Lung (tissue), 11 donors: ENCODE measurements at regions not wholly inside any gene's neighbourhood (a gene's known extent, or its start where the extent isn't known, plus 50 kb on each side); places are given as distances from the start of the nearest gene placed in this dataset.

Source experiments
- ATAC-seq: fragments of 200-7000 bp; cut with Tn5 transposase; one replicate; pipeline ENCODE4 v1.9.1; 2020; ENCODE audit warnings: moderate number of reproducible peaks; ENCODE audit not compliant: insufficient read depth, low FRiP score
- DNase-seq, 3 donors: peaks; one replicate each; pipeline ENCODE4 v3.0.0-alpha.2; 2013 to 2017
- H3K27ac ChIP-seq, 2 donors: one replicate each; pipeline ENCODE4 v1.5.1; 2013; ENCODE audit warnings: mild to moderate bottlenecking in 2 of 2, moderate library complexity in 2 of 2, control low read depth in 1 of 2, inconsistent platforms in 1 of 2, low read depth in 1 of 2, low read length in 1 of 2
- H3K27me3 ChIP-seq, 3 donors: one replicate each; pipeline ENCODE4 v1.5.1; 2013; ENCODE audit warnings: low read length in 2 of 3; ENCODE audit not compliant: control insufficient read depth in 3 of 3, insufficient read depth in 3 of 3
- H3K36me3 ChIP-seq, 4 donors: one replicate each; pipeline ENCODE4 v1.5.1; 2013; ENCODE audit warnings: low read length in 4 of 4, mild to moderate bottlenecking in 1 of 4, moderate library complexity in 1 of 4; ENCODE audit not compliant: control insufficient read depth in 4 of 4, insufficient read depth in 4 of 4
- H3K4me1 ChIP-seq, 5 donors: one replicate each; pipeline ENCODE4 v1.5.1; 2013; ENCODE audit warnings: low read length in 5 of 5, mild to moderate bottlenecking in 2 of 5, moderate library complexity in 1 of 5; ENCODE audit not compliant: control insufficient read depth in 5 of 5, insufficient read depth in 5 of 5
- H3K4me3 ChIP-seq: one replicate; pipeline ENCODE4 v1.5.1; 2013; ENCODE audit warnings: mild to moderate bottlenecking, control low read depth, moderate library complexity
- H3K9ac ChIP-seq, 2 donors: one replicate each; pipeline ENCODE4 v1.5.1; 2013; ENCODE audit warnings: low read length in 2 of 2, control low read depth in 1 of 2; ENCODE audit not compliant: insufficient read depth in 1 of 2
- H3K9me3 ChIP-seq, 4 donors: one replicate each; pipeline ENCODE4 v1.5.1; 2013; ENCODE audit warnings: low read length in 3 of 4, mild to moderate bottlenecking in 1 of 4, moderate library complexity in 1 of 4; ENCODE audit not compliant: control insufficient read depth in 4 of 4, insufficient read depth in 3 of 4
- CTCF ChIP-seq: IDR thresholded peaks from 2 replicates; pipeline ENCODE4 v1.5.1; 2012; ENCODE audit warnings: mild to moderate bottlenecking; ENCODE audit errors: control extremely low read depth, extremely low read depth
- WGBS, 2 donors: extraction: QIAGEN DNeasy Blood & Tissue Kit; methylation state at CpG; one replicate each; pipeline ENCODE4 v1.1.7; 2013; 5-methylcytosine and 5-hydroxymethylcytosine counted together
- donor health status: control.
- donor health status: control.
- donor health status: Bipolar disorder and iron deficiency.
- donor health status: healthy.
- donor health status: DM: yes; HTN: yes; CAD: no.

GRCh38 chr2:120866483-120867140 is 130.9 kb downstream of the GLI2 start:
- no peak overlapping the region for H3K9ac ChIP-seq
- no peaks in the 10 kb centered on the region for H3K9me3 ChIP-seq
- 85 to 88% methylated on average over 14 of the region's 14 CpGs for WGBS, 2 donors
- H3K4me1 ChIP-seq = peaks cover 0 to 63% (median 33%) of the 10 kb centered on the region in 5 donors
- H3K27ac ChIP-seq = peak overlapping the region in 1 of 2 donors; percentile 14
- H3K27me3 ChIP-seq = peaks cover 0 to 14% (median 0%) of the 10 kb centered on the region in 3 donors
- no peaks in the 10 kb centered on the region for H3K36me3 ChIP-seq
- ATAC-seq (no peak), DNase-seq (no peak)
- TF ChIP-seq CTCF = no peak
- H3K4me3 ChIP-seq = no peak overlapping the region

GRCh38 chr2:120867290-120868241 is 131.9 kb downstream of the GLI2 start:
- H3K4me3 ChIP-seq = no peak overlapping the region
- H3K4me1 ChIP-seq = peaks cover 0 to 54% (median 25%) of the 10 kb centered on the region in 5 donors
- peak overlapping the region in 1 of 2 donors; percentile 14 for H3K27ac ChIP-seq
- H3K27me3 ChIP-seq = peaks cover 0 to 14% (median 0%) of the 10 kb centered on the region in 3 donors
- H3K9me3 ChIP-seq = no peaks in the 10 kb centered on the region
- no peak for TF ChIP-seq CTCF
- 6 to 7% methylated on average over 52 to 54 of the region's 54 CpGs for WGBS, 2 donors
- DNase-seq = peak; percentile 92 to 97 (median 96)
- peak overlapping the region in 1 of 2 donors; percentile 69 for H3K9ac ChIP-seq
- peak; percentile 71 for ATAC-seq
- no peaks in the 10 kb centered on the region for H3K36me3 ChIP-seq

GRCh38 chr2:120868366-120868765 is 132.7 kb downstream of the GLI2 start:
- H3K9me3 ChIP-seq = no peaks in the 10 kb centered on the region
- DNase-seq = no peak
- no peak overlapping the region for H3K27ac ChIP-seq
- no peaks in the 10 kb centered on the region for H3K36me3 ChIP-seq
- H3K9ac ChIP-seq = peak overlapping the region in 1 of 2 donors; percentile 69
- TF ChIP-seq CTCF = no peak
- peaks cover 0 to 51% (median 26%) of the 10 kb centered on the region in 5 donors for H3K4me1 ChIP-seq
- H3K27me3 ChIP-seq = peaks cover 0 to 14% (median 0%) of the 10 kb centered on the region in 3 donors
- ATAC-seq = no peak
- no peak overlapping the region for H3K4me3 ChIP-seq
- WGBS, 2 donors = 82 to 86% methylated on average over 4 of the region's 4 CpGs
